SK-N-SH (cell line): ENCODE measurements at regions not wholly inside any gene's neighbourhood (a gene's known extent, or its start where the extent isn't known, plus 50 kb on each side); places are given as distances from the start of the nearest gene placed in this dataset.
"Not testable (repeated sequence)": the region's sequence is repeated elsewhere in the genome, so short reads cannot be mapped to it uniquely, and the experiment has no call there.

Experiments used
- CTCF ChIA-PET: fragments of 300-600, 350-600 bp; formaldehyde crosslinking; extraction: SDS; loops from one replicate; lab custom pipeline; 2021; lab: Yijun Ruan, JAX
- POLR2A ChIA-PET: fragments of 350-600 bp; sonication (Branson Sonifier 250); formaldehyde crosslinking; extraction: SDS; loops from one replicate; lab custom pipeline; 2020; ENCODE audit warnings: antibody characterized with exemption, inconsistent platforms; lab: Yijun Ruan, JAX
- DNase-seq: peaks from one replicate; pipeline ENCODE4 v3.0.0; 2012
- H2AFZ ChIP-seq: fragments of 200-600 bp; sonication (generic); 2 replicates; pipeline ENCODE4 v1.8.1; 2016; ENCODE audit warnings: antibody characterized with exemption, mild to moderate bottlenecking, low read depth
- H3F3A ChIP-seq: fragments of 200-600 bp; sonication (generic); replicated peaks from 2 replicates; pipeline ENCODE3; 2016; ENCODE audit warnings: antibody characterized with exemption, mild to moderate bottlenecking; ENCODE audit not compliant: insufficient read depth
- H3K27ac ChIP-seq, 2 experiments: fragments of 200-500 bp in 1 of 2; fragments of 200-600 bp in 1 of 2; sonication (Bioruptor generic) in 1 of 2; sonication (generic), shearing (Covaris generic) in 1 of 2; 2 replicates each; pipeline versions ENCODE4 v1.5.1 to v1.6.1; 2014 to 2016; ENCODE audit warnings: low read depth in 2 of 2, inconsistent platforms in 1 of 2, low read length in 1 of 2, mild to moderate bottlenecking in 1 of 2, mixed read lengths in 1 of 2
- H3K27me3 ChIP-seq: fragments of 200-600 bp; sonication (generic), shearing (Covaris generic); 2 replicates; pipeline ENCODE4 v1.6.1; 2016; ENCODE audit warnings: mixed run types; ENCODE audit not compliant: insufficient read depth
- H3K36me3 ChIP-seq, 2 experiments: fragments of 200-500 bp in 1 of 2; fragments of 200-600 bp in 1 of 2; sonication (Bioruptor generic) in 1 of 2; sonication (generic) in 1 of 2; replicated peaks in 1 of 2; 2 replicates each; pipeline versions ENCODE3 to v1.5.1; 2014 to 2016; ENCODE audit warnings: low read length in 1 of 2, mild to moderate bottlenecking in 1 of 2; ENCODE audit not compliant: insufficient read depth in 2 of 2, control insufficient read depth in 1 of 2
- H3K4me1 ChIP-seq, 2 experiments: fragments of 200-500 bp in 1 of 2; fragments of 200-600 bp in 1 of 2; sonication (Bioruptor generic) in 1 of 2; sonication (generic), shearing (Covaris generic) in 1 of 2; 2 replicates each; pipeline versions ENCODE4 v1.5.1 to v1.6.1; 2014 to 2016; ENCODE audit warnings: low read depth in 1 of 2, low read length in 1 of 2, mixed run types in 1 of 2; ENCODE audit not compliant: insufficient read depth in 2 of 2, control insufficient read depth in 1 of 2
- H3K4me2 ChIP-seq: fragments of 200-600 bp; sonication (generic), shearing (Covaris generic); 2 replicates; pipeline ENCODE4 v1.6.1; 2017; ENCODE audit warnings: mixed run types
- H3K4me3 ChIP-seq, 2 experiments: fragments of 200-500 bp in 1 of 2; fragments of 200-600 bp in 1 of 2; sonication (Bioruptor generic) in 1 of 2; sonication (generic), shearing (Covaris generic) in 1 of 2; 2 replicates each; pipeline versions ENCODE4 v1.5.1 to v1.8.1; 2014 to 2016; ENCODE audit warnings: low read depth in 2 of 2, inconsistent platforms in 1 of 2, low read length in 1 of 2, mild to moderate bottlenecking in 1 of 2, mixed read lengths in 1 of 2, moderate library complexity in 1 of 2
- H3K79me2 ChIP-seq: fragments of 200-600 bp; sonication (generic); 2 replicates; pipeline ENCODE4 v1.8.1; 2017; ENCODE audit warnings: mild to moderate bottlenecking; ENCODE audit not compliant: insufficient read depth
- H3K9ac ChIP-seq: fragments of 200-600 bp; sonication (generic); 2 replicates; pipeline ENCODE4 v1.6.1; 2017; ENCODE audit warnings: mixed run types
- H3K9me2 ChIP-seq: fragments of 200-600 bp; sonication (generic); 2 replicates; pipeline ENCODE4 v1.6.1; 2017; ENCODE audit warnings: mixed run types
- H3K9me3 ChIP-seq: fragments of 200-600 bp; sonication (generic); 2 replicates; pipeline ENCODE4 v1.6.1; 2017; ENCODE audit warnings: mixed run types, mild to moderate bottlenecking, moderate library complexity
- H4K20me1 ChIP-seq: fragments of 200-600 bp; sonication (generic); 2 replicates; pipeline ENCODE4 v1.6.1; 2017; ENCODE audit warnings: mild to moderate bottlenecking, mixed run types; ENCODE audit not compliant: insufficient read depth
- FOXJ3 ChIP-seq: sonication (generic); formaldehyde crosslinking; IDR thresholded peaks from 2 replicates; pipeline ENCODE4 v1.5.1; 2020; ENCODE audit warnings: mild to moderate bottlenecking, missing genetic modification reagents
- JUND ChIP-seq: IDR thresholded peaks from 2 replicates; pipeline ENCODE4 v1.4.0; 2012
- MEF2A ChIP-seq: IDR thresholded peaks from 2 replicates; pipeline ENCODE4 v1.4.0; 2012; ENCODE audit warnings: low read depth, borderline replicate concordance
- MXI1 ChIP-seq: IDR thresholded peaks from 2 replicates; pipeline ENCODE4 v1.6.1; 2012; ENCODE audit warnings: mild to moderate bottlenecking, low read depth, low read length, improper control_type of control experiment
- NFIC ChIP-seq: IDR thresholded peaks from 2 replicates; pipeline ENCODE4 v1.4.0; 2012; ENCODE audit warnings: borderline replicate concordance
- RAD21 ChIP-seq: IDR thresholded peaks from 2 replicates; pipeline ENCODE4 v1.6.1; 2012; ENCODE audit warnings: mild to moderate bottlenecking, low read length
- RCOR1 ChIP-seq: fragments of 150-350 bp; IDR thresholded peaks from 2 replicates; pipeline ENCODE4 v1.6.1; 2017; ENCODE audit warnings: antibody characterized with exemption, low read length
- SMC3 ChIP-seq: IDR thresholded peaks from 2 replicates; pipeline ENCODE4 v1.6.1; 2012; ENCODE audit warnings: low read depth, low read length, improper control_type of control experiment
- TCF12 ChIP-seq: IDR thresholded peaks from 2 replicates; pipeline ENCODE4 v1.4.0; 2012
- TEAD4 ChIP-seq: IDR thresholded peaks from 2 replicates; pipeline ENCODE4 v1.4.0; 2012; ENCODE audit warnings: mild to moderate bottlenecking, borderline replicate concordance; ENCODE audit not compliant: insufficient read depth
- WGBS: methylation state at CpG from one replicate; pipeline ENCODE4 v1.1.6; 2017; ENCODE audit warnings: low lambda C conversion rate; 5-methylcytosine and 5-hydroxymethylcytosine counted together
- TF ChIP-seq, protein P1 (sequence below): fragments of 200-600 bp; sonication (generic); IDR thresholded peaks from 2 replicates; pipeline ENCODE4 v1.6.1; 2017; ENCODE audit warnings: antibody characterized with exemption, mild to moderate bottlenecking, moderate library complexity
- TF ChIP-seq, protein P2 (sequence below): IDR thresholded peaks from 2 replicates; pipeline ENCODE4 v1.6.1; 2012; ENCODE audit warnings: mild to moderate bottlenecking, low read depth, low read length, moderate library complexity
- TF ChIP-seq, protein P3 (sequence below): IDR thresholded peaks from 2 replicates; pipeline ENCODE4 v1.4.0; 2012; ENCODE audit warnings: low read depth

DNA sequence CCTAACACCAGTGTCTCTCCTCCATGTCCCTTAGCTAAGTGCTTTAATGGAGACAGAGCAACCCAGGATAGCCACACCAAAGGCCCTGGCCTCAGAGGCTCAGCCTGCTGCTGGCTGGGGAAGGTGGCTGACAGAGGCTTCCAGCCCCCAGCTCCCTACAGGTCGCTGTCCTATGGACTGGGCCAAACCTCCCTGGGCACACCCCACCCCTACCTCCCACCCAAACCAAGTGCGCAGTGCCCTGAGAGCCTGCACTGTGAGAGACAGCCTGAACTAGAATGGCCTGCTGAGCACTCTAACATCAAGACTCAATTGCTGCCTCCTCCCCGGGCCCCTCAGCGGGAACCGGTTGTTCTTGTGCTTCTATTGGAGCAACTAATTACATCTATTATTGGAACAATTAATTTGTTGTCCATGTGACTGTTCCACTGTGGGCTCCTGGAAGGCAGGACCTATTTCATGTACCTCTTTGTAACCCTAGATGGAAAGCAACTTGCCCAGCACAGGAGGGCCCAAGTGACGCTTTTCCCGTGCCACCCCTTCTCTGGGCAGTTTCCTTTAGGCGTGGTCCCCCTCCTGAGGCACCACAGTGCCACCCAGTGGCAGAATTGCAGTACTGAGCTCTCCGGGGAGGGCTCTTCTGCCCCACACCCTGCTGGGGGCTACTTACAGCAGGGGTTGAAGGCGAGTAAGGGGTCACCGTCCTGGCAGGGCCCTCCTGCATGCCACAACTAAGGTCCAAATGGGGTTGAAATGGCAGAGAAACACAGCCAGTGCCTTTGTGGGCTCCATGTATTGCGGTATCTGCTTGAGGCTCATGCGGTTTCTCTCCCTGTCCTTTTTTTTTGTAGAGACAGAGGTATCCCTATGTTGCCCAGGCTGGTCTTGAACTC lies 63.7 kb upstream of the WAPL start:
- H3K27ac ChIP-seq: no peak overlapping the region
- H2AFZ ChIP-seq: peak overlapping the region; percentile 17; the same call in 1 of the 2 replicates
- H3K9ac ChIP-seq: no peak overlapping the region
- ChIA-PET POLR2A (interaction anchor here (1.0 kb wide), 1 partner anchor 185 kb away, joined by 4 read pairs; no protein-coding TSS in a partner anchor), CTCF (interaction anchor here (0.5 to 4.3 kb wide), 38 partner anchors 8 to 404 kb away, joined by 3 to 92 read pairs (median 4); partner anchors contain the start of gene WAPL)
- peak overlapping the region in 1 of 2 experiments; percentile 48; a peak in 1 of 4 replicates for H3K4me3 ChIP-seq
- no peaks in the 10 kb centered on the region for H3K9me2 ChIP-seq
- no peaks in the 10 kb centered on the region for H3F3A ChIP-seq
- H3K9me3 ChIP-seq: no peaks in the 10 kb centered on the region
- no peaks in the 10 kb centered on the region; a peak in 1 of 4 replicates for H3K4me1 ChIP-seq
- WGBS: 39% methylated on average over 11 of the region's 13 CpGs
- H4K20me1 ChIP-seq: no peaks in the 10 kb centered on the region
- TF ChIP-seq SMC3: peak; percentile 86
- TF ChIP-seq, protein P1, sequence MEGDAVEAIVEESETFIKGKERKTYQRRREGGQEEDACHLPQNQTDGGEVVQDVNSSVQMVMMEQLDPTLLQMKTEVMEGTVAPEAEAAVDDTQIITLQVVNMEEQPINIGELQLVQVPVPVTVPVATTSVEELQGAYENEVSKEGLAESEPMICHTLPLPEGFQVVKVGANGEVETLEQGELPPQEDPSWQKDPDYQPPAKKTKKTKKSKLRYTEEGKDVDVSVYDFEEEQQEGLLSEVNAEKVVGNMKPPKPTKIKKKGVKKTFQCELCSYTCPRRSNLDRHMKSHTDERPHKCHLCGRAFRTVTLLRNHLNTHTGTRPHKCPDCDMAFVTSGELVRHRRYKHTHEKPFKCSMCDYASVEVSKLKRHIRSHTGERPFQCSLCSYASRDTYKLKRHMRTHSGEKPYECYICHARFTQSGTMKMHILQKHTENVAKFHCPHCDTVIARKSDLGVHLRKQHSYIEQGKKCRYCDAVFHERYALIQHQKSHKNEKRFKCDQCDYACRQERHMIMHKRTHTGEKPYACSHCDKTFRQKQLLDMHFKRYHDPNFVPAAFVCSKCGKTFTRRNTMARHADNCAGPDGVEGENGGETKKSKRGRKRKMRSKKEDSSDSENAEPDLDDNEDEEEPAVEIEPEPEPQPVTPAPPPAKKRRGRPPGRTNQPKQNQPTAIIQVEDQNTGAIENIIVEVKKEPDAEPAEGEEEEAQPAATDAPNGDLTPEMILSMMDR: peak; percentile 98
- TF ChIP-seq TEAD4: no peak
- peak; percentile 90 for TF ChIP-seq RAD21
- no peaks in the 10 kb centered on the region for H3K27me3 ChIP-seq
- H3K79me2 ChIP-seq: no peaks in the 10 kb centered on the region
- no peak overlapping the region for H3K4me2 ChIP-seq
- H3K36me3 ChIP-seq: no peaks in the 10 kb centered on the region
- peak; percentile 86 for DNase-seq

DNA sequence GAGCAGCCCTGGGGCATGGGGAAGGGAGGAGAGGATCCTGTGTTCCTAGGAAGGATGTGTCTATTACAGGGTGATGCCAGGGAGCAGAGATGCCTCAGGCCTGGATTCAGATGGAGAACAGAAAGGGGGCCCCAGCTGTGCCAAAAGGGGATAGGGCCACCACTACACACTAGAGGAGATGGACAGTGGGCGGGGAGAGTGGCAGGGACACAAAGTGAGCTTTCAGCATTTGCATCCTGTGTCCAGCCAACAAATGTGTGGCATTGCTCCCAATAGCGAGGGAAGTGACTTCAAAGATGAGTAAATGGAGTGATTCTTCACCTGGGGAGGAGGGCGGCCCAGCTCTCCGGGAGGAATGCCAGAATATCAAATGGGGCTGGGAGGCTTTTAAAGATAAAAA lies 64.9 kb upstream of the WAPL start:
- Histone ChIP-seq H3K79me2 (no peaks in the 10 kb centered on the region), H3K27ac (no peak overlapping the region), H2AFZ (no peak overlapping the region), H3K9ac (no peak overlapping the region), H3K9me3 (no peaks in the 10 kb centered on the region), H3K36me3 (no peaks in the 10 kb centered on the region), H3K4me3 (no peak overlapping the region), H3K4me2 (no peak overlapping the region), H3F3A (no peaks in the 10 kb centered on the region), H4K20me1 (no peaks in the 10 kb centered on the region), H3K9me2 (no peaks in the 10 kb centered on the region), H3K27me3 (no peaks in the 10 kb centered on the region), H3K4me1 (no peaks in the 10 kb centered on the region; a peak in 1 of 4 replicates)
- DNase-seq: no peak
- whole genome bisulfite sequencing: 74% methylated on average over 4 of the region's 4 CpGs
- ChIA-PET CTCF (interaction anchor here (1.0 to 4.3 kb wide), 5 partner anchors 10 to 193 kb away, joined by 3 to 92 read pairs (median 3); no protein-coding TSS in a partner anchor), POLR2A (no interaction called here)
- no peak for TF ChIP-seq FOXJ3 (CRISPR knock-in tag)
- TF ChIP-seq MXI1: no peak
- no peak for TF ChIP-seq NFIC
- TF ChIP-seq RAD21: no peak
- TF ChIP-seq, protein P2, sequence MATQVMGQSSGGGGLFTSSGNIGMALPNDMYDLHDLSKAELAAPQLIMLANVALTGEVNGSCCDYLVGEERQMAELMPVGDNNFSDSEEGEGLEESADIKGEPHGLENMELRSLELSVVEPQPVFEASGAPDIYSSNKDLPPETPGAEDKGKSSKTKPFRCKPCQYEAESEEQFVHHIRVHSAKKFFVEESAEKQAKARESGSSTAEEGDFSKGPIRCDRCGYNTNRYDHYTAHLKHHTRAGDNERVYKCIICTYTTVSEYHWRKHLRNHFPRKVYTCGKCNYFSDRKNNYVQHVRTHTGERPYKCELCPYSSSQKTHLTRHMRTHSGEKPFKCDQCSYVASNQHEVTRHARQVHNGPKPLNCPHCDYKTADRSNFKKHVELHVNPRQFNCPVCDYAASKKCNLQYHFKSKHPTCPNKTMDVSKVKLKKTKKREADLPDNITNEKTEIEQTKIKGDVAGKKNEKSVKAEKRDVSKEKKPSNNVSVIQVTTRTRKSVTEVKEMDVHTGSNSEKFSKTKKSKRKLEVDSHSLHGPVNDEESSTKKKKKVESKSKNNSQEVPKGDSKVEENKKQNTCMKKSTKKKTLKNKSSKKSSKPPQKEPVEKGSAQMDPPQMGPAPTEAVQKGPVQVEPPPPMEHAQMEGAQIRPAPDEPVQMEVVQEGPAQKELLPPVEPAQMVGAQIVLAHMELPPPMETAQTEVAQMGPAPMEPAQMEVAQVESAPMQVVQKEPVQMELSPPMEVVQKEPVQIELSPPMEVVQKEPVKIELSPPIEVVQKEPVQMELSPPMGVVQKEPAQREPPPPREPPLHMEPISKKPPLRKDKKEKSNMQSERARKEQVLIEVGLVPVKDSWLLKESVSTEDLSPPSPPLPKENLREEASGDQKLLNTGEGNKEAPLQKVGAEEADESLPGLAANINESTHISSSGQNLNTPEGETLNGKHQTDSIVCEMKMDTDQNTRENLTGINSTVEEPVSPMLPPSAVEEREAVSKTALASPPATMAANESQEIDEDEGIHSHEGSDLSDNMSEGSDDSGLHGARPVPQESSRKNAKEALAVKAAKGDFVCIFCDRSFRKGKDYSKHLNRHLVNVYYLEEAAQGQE: no peak
- TF ChIP-seq TCF12: no peak
- TF ChIP-seq MEF2A: no peak
- TF ChIP-seq JUND: no peak
- TF ChIP-seq RCOR1: no peak
- TF ChIP-seq, protein P3, sequence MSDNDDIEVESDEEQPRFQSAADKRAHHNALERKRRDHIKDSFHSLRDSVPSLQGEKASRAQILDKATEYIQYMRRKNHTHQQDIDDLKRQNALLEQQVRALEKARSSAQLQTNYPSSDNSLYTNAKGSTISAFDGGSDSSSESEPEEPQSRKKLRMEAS: no peak

DNA sequence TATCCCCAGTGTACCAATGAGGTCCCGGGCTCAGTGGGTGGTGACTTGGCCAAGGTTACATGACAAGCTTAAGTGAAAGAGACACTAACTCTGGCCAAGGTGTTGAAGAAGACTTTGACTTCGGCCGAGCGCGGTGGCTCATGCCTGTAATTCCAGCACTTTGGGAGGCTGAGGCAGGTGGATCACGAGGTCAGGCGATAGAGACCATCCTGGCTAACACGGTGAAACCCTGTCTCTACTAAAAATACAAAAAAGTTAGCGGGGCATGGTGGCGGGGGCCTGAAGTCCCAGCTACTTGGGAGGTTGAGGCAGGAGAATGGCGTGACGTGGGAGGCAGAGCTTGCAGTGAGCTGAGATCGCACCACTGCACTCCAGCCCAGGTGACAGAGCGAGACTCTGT lies 65.6 kb upstream of the OPN4 start:
- H3K9ac ChIP-seq, H3K36me3 ChIP-seq, H3K79me2 ChIP-seq, POLR2A ChIA-PET, DNase-seq, H3K27ac ChIP-seq, H3K4me1 ChIP-seq, H3K9me2 ChIP-seq, H2AFZ ChIP-seq, H3K4me2 ChIP-seq, H4K20me1 ChIP-seq, H3K4me3 ChIP-seq, H3K27me3 ChIP-seq, H3K9me3 ChIP-seq, H3F3A ChIP-seq: not testable (repeated sequence)
- CTCF ChIA-PET: interaction anchor here (1.3 to 1.6 kb wide), 2 partner anchors 188 to 189 kb away, joined by 3 to 4 read pairs; no protein-coding TSS in a partner anchor
- WGBS: 79% methylated on average over 14 of the region's 14 CpGs
